ENCODE measurements at regions not wholly inside any gene's neighbourhood (a gene's known extent, or its start where the extent isn't known, plus 50 kb on each side); places are given as distances from the start of the nearest gene placed in this dataset.

- peaks cover 4% of the 10 kb centered on the region for H3K4me1 ChIP-seq (ENCODE audit: control insufficient read depth, insufficient read depth, low read length)
- no peak overlapping the region for H3K9ac ChIP-seq (ENCODE audit: low read length in 2 of 2)
- no peaks in the 10 kb centered on the region for H3K9me3 ChIP-seq (ENCODE audit: control insufficient read depth in 2 of 2, low read length in 2 of 2)
- H3K4me3 ChIP-seq (ENCODE audit: low read length in 2 of 2), result no peak overlapping the region
- no peak overlapping the region for H3K27ac ChIP-seq (ENCODE audit: low read length)
- no peaks in the 10 kb centered on the region for H3K36me3 ChIP-seq (ENCODE audit: control insufficient read depth in 2 of 2, insufficient read depth in 2 of 2, low read length in 2 of 2)
- H3K27me3 ChIP-seq (ENCODE audit: control insufficient read depth in 1 of 2, insufficient read depth in 2 of 2, low read length in 2 of 2), result no peaks in the 10 kb centered on the region
These were observed 154.9 kb upstream of the SOX11 start for GRCh38 chr2:5537180-5537688.

GRCh38 chr2:5538313-5538712 lies 153.9 kb upstream of the SOX11 start:
- Histone ChIP-seq H3K4me3 (ENCODE audit: low read length in 2 of 2) (no peak overlapping the region), H3K9me3 (ENCODE audit: control insufficient read depth in 2 of 2, low read length in 2 of 2) (no peaks in the 10 kb centered on the region), H3K27me3 (ENCODE audit: control insufficient read depth in 1 of 2, insufficient read depth in 2 of 2, low read length in 2 of 2) (no peaks in the 10 kb centered on the region), H3K4me1 (ENCODE audit: control insufficient read depth, insufficient read depth, low read length) (peaks cover 4% of the 10 kb centered on the region), H3K9ac (ENCODE audit: low read length in 2 of 2) (no peak overlapping the region), H3K36me3 (ENCODE audit: control insufficient read depth in 2 of 2, insufficient read depth in 2 of 2, low read length in 2 of 2) (no peaks in the 10 kb centered on the region), H3K27ac (ENCODE audit: low read length) (no peak overlapping the region)

GRCh38 chr2:5538772-5539171 lies 153.4 kb upstream of the SOX11 start:
- peaks cover 4% of the 10 kb centered on the region for H3K4me1 ChIP-seq (ENCODE audit: control insufficient read depth, insufficient read depth, low read length)
- no peak overlapping the region for H3K4me3 ChIP-seq (ENCODE audit: low read length in 2 of 2)
- no peaks in the 10 kb centered on the region for H3K9me3 ChIP-seq (ENCODE audit: control insufficient read depth in 2 of 2, low read length in 2 of 2)
- H3K36me3 ChIP-seq (ENCODE audit: control insufficient read depth in 2 of 2, insufficient read depth in 2 of 2, low read length in 2 of 2), result no peaks in the 10 kb centered on the region
- H3K27me3 ChIP-seq (ENCODE audit: control insufficient read depth in 1 of 2, insufficient read depth in 2 of 2, low read length in 2 of 2), result no peaks in the 10 kb centered on the region
- no peak overlapping the region for H3K9ac ChIP-seq (ENCODE audit: low read length in 2 of 2)
- no peak overlapping the region for H3K27ac ChIP-seq (ENCODE audit: low read length)

GRCh38 chr2:5539282-5540165 lies 152.7 kb upstream of the SOX11 start:
- Histone ChIP-seq H3K9me3 (ENCODE audit: control insufficient read depth in 2 of 2, low read length in 2 of 2) (peaks cover 0 to 3% of the 10 kb centered on the region in 2 donors), H3K27ac (ENCODE audit: low read length) (no peak overlapping the region), H3K36me3 (ENCODE audit: control insufficient read depth in 2 of 2, insufficient read depth in 2 of 2, low read length in 2 of 2) (no peaks in the 10 kb centered on the region), H3K4me3 (ENCODE audit: low read length in 2 of 2) (no peak overlapping the region), H3K27me3 (ENCODE audit: control insufficient read depth in 1 of 2, insufficient read depth in 2 of 2, low read length in 2 of 2) (no peaks in the 10 kb centered on the region), H3K9ac (ENCODE audit: low read length in 2 of 2) (no peak overlapping the region), H3K4me1 (ENCODE audit: control insufficient read depth, insufficient read depth, low read length) (peaks cover 4% of the 10 kb centered on the region)

GRCh38 chr2:5540856-5541255 lies 151.3 kb upstream of the SOX11 start:
- Histone ChIP-seq H3K9me3 (ENCODE audit: control insufficient read depth in 2 of 2, low read length in 2 of 2) (peaks cover 0 to 3% of the 10 kb centered on the region in 2 donors), H3K27me3 (ENCODE audit: control insufficient read depth in 1 of 2, insufficient read depth in 2 of 2, low read length in 2 of 2) (no peaks in the 10 kb centered on the region), H3K9ac (ENCODE audit: low read length in 2 of 2) (no peak overlapping the region), H3K36me3 (ENCODE audit: control insufficient read depth in 2 of 2, insufficient read depth in 2 of 2, low read length in 2 of 2) (no peaks in the 10 kb centered on the region), H3K4me1 (ENCODE audit: control insufficient read depth, insufficient read depth, low read length) (peaks cover 4% of the 10 kb centered on the region), H3K4me3 (ENCODE audit: low read length in 2 of 2) (no peak overlapping the region), H3K27ac (ENCODE audit: low read length) (no peak overlapping the region)

- H3K36me3 ChIP-seq (ENCODE audit: control insufficient read depth in 2 of 2, insufficient read depth in 2 of 2, low read length in 2 of 2), result no peaks in the 10 kb centered on the region
- H3K9me3 ChIP-seq (ENCODE audit: control insufficient read depth in 2 of 2, low read length in 2 of 2), result peaks cover 0 to 3% of the 10 kb centered on the region in 2 donors
- no peaks in the 10 kb centered on the region for H3K4me1 ChIP-seq (ENCODE audit: control insufficient read depth, insufficient read depth, low read length)
- no peak overlapping the region for H3K4me3 ChIP-seq (ENCODE audit: low read length in 2 of 2)
- no peaks in the 10 kb centered on the region for H3K27me3 ChIP-seq (ENCODE audit: control insufficient read depth in 1 of 2, insufficient read depth in 2 of 2, low read length in 2 of 2)
- no peak overlapping the region for H3K9ac ChIP-seq (ENCODE audit: low read length in 2 of 2)
- H3K27ac ChIP-seq (ENCODE audit: low read length), result no peak overlapping the region
These were observed 147.9 kb upstream of the SOX11 start for GRCh38 chr2:5544205-5544786.

- Histone ChIP-seq H3K4me1 (ENCODE audit: control insufficient read depth, insufficient read depth, low read length) (no peaks in the 10 kb centered on the region), H3K36me3 (ENCODE audit: control insufficient read depth in 2 of 2, insufficient read depth in 2 of 2, low read length in 2 of 2) (no peaks in the 10 kb centered on the region), H3K9ac (ENCODE audit: low read length in 2 of 2) (no peak overlapping the region), H3K27me3 (ENCODE audit: control insufficient read depth in 1 of 2, insufficient read depth in 2 of 2, low read length in 2 of 2) (no peaks in the 10 kb centered on the region), H3K4me3 (ENCODE audit: low read length in 2 of 2) (no peak overlapping the region), H3K27ac (ENCODE audit: low read length) (no peak overlapping the region), H3K9me3 (ENCODE audit: control insufficient read depth in 2 of 2, low read length in 2 of 2) (peaks cover 0 to 3% of the 10 kb centered on the region in 2 donors)
These were observed 146.0 kb upstream of the SOX11 start for GRCh38 chr2:5546181-5546580.

- Histone ChIP-seq H3K36me3 (ENCODE audit: control insufficient read depth in 2 of 2, insufficient read depth in 2 of 2, low read length in 2 of 2) (no peaks in the 10 kb centered on the region), H3K9me3 (ENCODE audit: control insufficient read depth in 2 of 2, low read length in 2 of 2) (peaks cover 0 to 2% of the 10 kb centered on the region in 2 donors), H3K4me3 (ENCODE audit: low read length in 2 of 2) (no peak overlapping the region), H3K27ac (ENCODE audit: low read length) (no peak overlapping the region), H3K4me1 (ENCODE audit: control insufficient read depth, insufficient read depth, low read length) (no peaks in the 10 kb centered on the region), H3K9ac (ENCODE audit: low read length in 2 of 2) (no peak overlapping the region), H3K27me3 (ENCODE audit: control insufficient read depth in 1 of 2, insufficient read depth in 2 of 2, low read length in 2 of 2) (no peaks in the 10 kb centered on the region)
These were observed 143.0 kb upstream of the SOX11 start for GRCh38 chr2:5548991-5549715.

- no peaks in the 10 kb centered on the region for H3K4me1 ChIP-seq (ENCODE audit: control insufficient read depth, insufficient read depth, low read length)
- no peaks in the 10 kb centered on the region for H3K9me3 ChIP-seq (ENCODE audit: control insufficient read depth in 2 of 2, low read length in 2 of 2)
- no peak overlapping the region for H3K27ac ChIP-seq (ENCODE audit: low read length)
- no peaks in the 10 kb centered on the region for H3K27me3 ChIP-seq (ENCODE audit: control insufficient read depth in 1 of 2, insufficient read depth in 2 of 2, low read length in 2 of 2)
- H3K36me3 ChIP-seq (ENCODE audit: control insufficient read depth in 2 of 2, insufficient read depth in 2 of 2, low read length in 2 of 2), result no peaks in the 10 kb centered on the region
- no peak overlapping the region for H3K9ac ChIP-seq (ENCODE audit: low read length in 2 of 2)
- no peak overlapping the region for H3K4me3 ChIP-seq (ENCODE audit: low read length in 2 of 2)
These were observed 142.4 kb upstream of the SOX11 start for GRCh38 chr2:5549771-5550170.

GRCh38 chr2:5555636-5556035 lies 136.5 kb upstream of the SOX11 start:
- H3K27me3 ChIP-seq (ENCODE audit: control insufficient read depth in 1 of 2, insufficient read depth in 2 of 2, low read length in 2 of 2), result no peaks in the 10 kb centered on the region
- no peak overlapping the region for H3K9ac ChIP-seq (ENCODE audit: low read length in 2 of 2)
- no peaks in the 10 kb centered on the region for H3K9me3 ChIP-seq (ENCODE audit: control insufficient read depth in 2 of 2, low read length in 2 of 2)
- H3K36me3 ChIP-seq (ENCODE audit: control insufficient read depth in 2 of 2, insufficient read depth in 2 of 2, low read length in 2 of 2), result no peaks in the 10 kb centered on the region
- no peak overlapping the region for H3K27ac ChIP-seq (ENCODE audit: low read length)
- H3K4me3 ChIP-seq (ENCODE audit: low read length in 2 of 2), result no peak overlapping the region
- H3K4me1 ChIP-seq (ENCODE audit: control insufficient read depth, insufficient read depth, low read length), result no peaks in the 10 kb centered on the region
